ENCODE measurements at regions not wholly inside any gene's neighbourhood (a gene's known extent, or its start where the extent isn't known, plus 50 kb on each side); places are given as distances from the start of the nearest gene placed in this dataset.

DNA sequence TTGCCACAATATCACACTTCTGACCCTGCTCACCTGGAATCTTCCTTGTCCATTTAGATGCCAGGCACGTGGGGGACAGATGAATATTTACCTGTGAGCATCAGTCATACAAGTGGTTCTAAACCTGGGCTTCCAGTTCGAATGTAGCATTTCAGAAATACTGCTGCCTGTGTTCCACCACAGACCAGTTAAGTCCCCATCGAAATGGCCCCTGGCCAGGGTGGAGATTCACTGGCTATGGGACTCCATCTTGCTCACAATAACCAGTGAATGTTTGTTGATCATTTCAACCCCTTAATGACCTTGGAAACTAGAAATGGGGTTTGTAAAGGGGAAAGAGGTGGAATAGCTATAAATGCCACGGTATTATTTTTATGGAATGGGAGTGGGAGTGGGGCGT lies 73.8 kb downstream of the CLDN34 start:
- Mint-ChIP-seq H3K36me3 (ENCODE audit: low read depth) (no peaks in the 10 kb centered on the region), H3K9me3 (no peaks in the 10 kb centered on the region), H3K27ac (no peak overlapping the region), H3K27me3 (no peaks in the 10 kb centered on the region), H3K4me1 (ENCODE audit: low read depth) (peaks cover 9% of the 10 kb centered on the region), H3K4me3 (no peak overlapping the region)

DNA sequence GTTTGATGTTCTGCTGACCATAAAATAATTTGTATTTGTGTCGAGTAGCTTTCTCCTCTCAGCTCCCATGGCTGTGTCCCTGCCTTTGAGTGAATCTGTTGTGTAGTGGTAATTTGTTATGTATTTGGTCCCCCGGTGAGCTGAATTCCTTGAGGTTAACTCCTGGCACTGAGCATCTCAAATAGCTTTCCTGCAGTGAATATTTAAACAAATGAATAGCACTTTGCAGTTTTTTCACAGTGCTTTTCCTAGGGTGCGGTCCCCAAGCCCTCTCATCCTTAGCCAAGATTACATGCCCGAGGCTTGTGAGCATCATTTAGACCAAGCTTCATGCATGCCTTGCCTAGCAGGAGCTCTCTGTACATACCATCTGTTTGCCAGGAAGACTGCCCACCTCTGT lies 74.2 kb downstream of the CLDN34 start:
- Mint-ChIP-seq H3K4me3 (no peak overlapping the region), H3K4me1 (ENCODE audit: low read depth) (peaks cover 9% of the 10 kb centered on the region), H3K27me3 (no peaks in the 10 kb centered on the region), H3K27ac (no peak overlapping the region), H3K36me3 (ENCODE audit: low read depth) (no peaks in the 10 kb centered on the region), H3K9me3 (no peaks in the 10 kb centered on the region)

DNA sequence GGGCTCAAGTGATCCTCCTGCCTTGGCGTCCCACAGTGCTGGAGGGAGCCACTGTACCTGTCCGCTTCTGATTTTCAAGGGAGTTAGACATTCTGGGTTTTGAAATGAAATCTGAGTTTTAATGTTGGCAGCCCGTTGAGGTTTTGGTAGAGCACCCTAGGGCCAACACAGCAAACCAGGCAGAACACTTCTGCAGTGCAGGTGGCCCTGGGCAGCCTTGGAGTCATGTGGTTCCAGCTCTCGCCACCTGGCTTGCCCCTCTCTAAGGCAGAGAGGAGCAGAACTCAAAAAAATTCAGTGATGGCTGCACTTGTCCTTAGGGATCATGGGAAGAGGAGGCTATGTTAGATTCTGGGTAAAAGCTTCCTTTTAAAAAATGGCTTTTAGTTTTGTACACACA lies 74.9 kb downstream of the CLDN34 start:
- H3K27me3 Mint-ChIP-seq = no peaks in the 10 kb centered on the region
- no peaks in the 10 kb centered on the region for H3K36me3 Mint-ChIP-seq (ENCODE audit: low read depth)
- no peak overlapping the region for H3K27ac Mint-ChIP-seq
- H3K9me3 Mint-ChIP-seq = no peaks in the 10 kb centered on the region
- H3K4me1 Mint-ChIP-seq (ENCODE audit: low read depth) = peaks cover 9% of the 10 kb centered on the region
- no peak overlapping the region for H3K4me3 Mint-ChIP-seq

DNA sequence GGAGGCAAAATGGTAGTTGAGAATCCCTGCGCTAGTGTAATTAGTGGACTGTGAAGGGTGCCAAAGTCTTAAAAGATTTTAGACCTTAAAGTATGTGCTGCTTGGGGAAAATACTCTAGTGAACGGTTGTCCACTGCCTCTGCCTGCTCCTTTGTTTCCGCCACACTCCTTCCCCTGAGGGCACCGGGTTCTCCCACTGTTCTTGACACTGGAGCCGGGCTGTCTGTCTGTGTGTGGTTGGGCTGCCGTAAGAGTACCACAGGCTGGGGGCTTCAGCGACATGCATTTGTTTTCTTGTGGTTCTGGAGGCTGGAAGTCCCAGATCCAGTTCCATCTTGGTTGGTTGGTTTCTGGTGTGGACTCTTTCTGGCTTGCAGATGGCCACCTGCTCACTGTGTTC lies 76.2 kb downstream of the CLDN34 start:
- Mint-ChIP-seq H3K36me3 (ENCODE audit: low read depth) (no peaks in the 10 kb centered on the region), H3K9me3 (no peaks in the 10 kb centered on the region), H3K27ac (no peak overlapping the region), H3K4me3 (no peak overlapping the region), H3K4me1 (ENCODE audit: low read depth) (peaks cover 9% of the 10 kb centered on the region), H3K27me3 (no peaks in the 10 kb centered on the region)

DNA sequence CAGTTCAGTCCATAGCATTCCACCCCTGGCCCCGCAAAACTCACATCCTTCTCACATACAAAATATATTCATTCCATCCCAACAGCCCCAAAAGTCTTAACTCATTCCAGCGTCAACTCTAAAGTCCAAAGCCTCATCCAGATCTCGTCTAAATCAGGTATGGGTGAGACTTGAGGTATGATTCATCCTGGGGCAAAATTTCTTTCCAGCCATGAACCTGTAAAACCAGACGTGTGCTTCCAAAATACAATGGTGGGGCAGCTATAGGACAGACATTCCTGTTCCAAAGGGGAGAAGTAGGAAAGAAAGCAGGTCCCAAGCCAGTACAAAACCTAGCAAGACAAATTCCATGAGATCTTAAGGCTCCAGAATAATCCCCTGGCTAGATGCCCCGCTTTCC lies 76.9 kb downstream of the CLDN34 start:
- no peak overlapping the region for H3K4me3 Mint-ChIP-seq
- peaks cover 9% of the 10 kb centered on the region for H3K4me1 Mint-ChIP-seq (ENCODE audit: low read depth)
- no peak overlapping the region for H3K27ac Mint-ChIP-seq
- H3K27me3 Mint-ChIP-seq = no peaks in the 10 kb centered on the region
- no peaks in the 10 kb centered on the region for H3K36me3 Mint-ChIP-seq (ENCODE audit: low read depth)
- no peaks in the 10 kb centered on the region for H3K9me3 Mint-ChIP-seq

DNA sequence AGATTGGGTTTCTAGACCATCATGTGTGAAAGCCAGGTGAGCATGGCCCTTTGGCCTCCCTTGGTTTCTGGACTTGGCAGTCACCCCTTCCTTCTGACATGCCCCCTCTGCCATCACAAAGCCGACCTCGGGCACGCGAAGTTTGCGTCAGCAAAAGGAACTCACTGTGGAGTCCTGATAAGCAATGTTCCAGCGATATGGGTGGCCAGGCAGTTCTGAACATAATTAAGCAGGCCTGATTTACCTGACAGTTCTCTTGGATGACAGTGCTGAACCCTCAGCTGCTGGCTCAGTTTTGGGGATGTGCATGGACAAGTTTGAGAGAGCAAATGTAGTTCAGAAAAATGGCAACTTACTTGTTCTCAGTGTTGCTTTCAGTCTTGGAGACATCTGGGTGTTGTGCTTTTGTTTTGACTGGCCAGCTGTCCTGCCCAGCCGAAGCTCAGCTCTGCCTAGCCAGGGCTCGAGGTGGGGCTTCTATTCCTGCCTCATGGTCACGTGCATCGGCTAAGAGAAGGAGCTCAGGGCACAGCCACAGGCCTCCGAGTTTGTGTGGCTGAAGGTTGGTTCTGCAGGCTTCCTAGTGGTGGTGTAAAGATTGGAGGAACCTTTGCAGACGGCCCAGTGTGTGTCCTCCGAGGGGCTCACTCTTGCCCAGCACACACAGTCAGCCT lies 78.3 kb downstream of the CLDN34 start:
- H3K9me3 Mint-ChIP-seq = no peaks in the 10 kb centered on the region
- no peaks in the 10 kb centered on the region for H3K27me3 Mint-ChIP-seq
- no peaks in the 10 kb centered on the region for H3K4me1 Mint-ChIP-seq (ENCODE audit: low read depth)
- no peak overlapping the region for H3K4me3 Mint-ChIP-seq
- H3K36me3 Mint-ChIP-seq (ENCODE audit: low read depth) = no peaks in the 10 kb centered on the region
- no peak overlapping the region for H3K27ac Mint-ChIP-seq

DNA sequence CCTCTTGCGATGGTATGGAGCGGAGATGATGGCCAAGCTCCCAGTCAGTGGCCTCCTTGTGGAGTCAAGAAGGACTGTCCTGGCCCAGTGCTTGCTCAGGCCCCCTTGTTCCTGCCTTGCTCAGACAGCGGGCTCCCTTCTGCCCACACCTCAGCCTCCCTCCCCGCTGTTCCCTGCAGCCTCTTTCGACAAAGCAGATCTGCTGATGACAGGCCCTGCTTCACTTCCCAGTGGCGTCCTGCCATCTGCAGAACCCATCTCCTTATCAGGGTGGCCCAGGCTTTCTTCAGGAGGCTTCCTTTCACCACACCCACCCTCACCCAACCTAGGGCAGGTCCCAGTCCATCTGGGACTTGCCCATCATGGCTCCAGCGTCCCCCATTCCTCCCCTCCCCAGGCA lies 80.0 kb downstream of the CLDN34 start:
- no peaks in the 10 kb centered on the region for H3K9me3 Mint-ChIP-seq
- H3K27ac Mint-ChIP-seq = no peak overlapping the region
- H3K36me3 Mint-ChIP-seq (ENCODE audit: low read depth) = no peaks in the 10 kb centered on the region
- H3K4me3 Mint-ChIP-seq = no peak overlapping the region
- no peaks in the 10 kb centered on the region for H3K27me3 Mint-ChIP-seq
- peaks cover 7% of the 10 kb centered on the region for H3K4me1 Mint-ChIP-seq (ENCODE audit: low read depth)

DNA sequence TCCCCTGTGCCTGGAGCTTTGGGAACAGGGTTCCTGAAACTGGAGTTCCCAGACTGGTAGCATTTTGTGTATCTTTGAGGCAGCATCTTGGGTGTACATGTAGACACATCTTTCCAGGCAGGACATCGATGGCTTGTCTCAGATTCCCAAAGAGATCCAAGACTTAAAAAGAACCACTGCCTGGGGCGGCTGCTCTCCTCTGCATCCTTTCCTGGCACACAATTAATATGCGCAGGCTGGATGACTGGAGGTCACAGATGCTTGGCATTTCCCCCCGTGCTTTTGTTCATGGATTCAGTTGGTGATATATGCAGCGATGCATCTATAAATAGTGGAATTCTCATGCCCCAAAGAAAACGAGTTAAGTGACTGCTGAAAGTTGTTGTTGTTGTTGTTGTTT lies 80.5 kb downstream of the CLDN34 start:
- H3K36me3 Mint-ChIP-seq (ENCODE audit: low read depth) = no peaks in the 10 kb centered on the region
- H3K4me1 Mint-ChIP-seq (ENCODE audit: low read depth) = peaks cover 11% of the 10 kb centered on the region
- H3K9me3 Mint-ChIP-seq = no peaks in the 10 kb centered on the region
- no peaks in the 10 kb centered on the region for H3K27me3 Mint-ChIP-seq
- no peak overlapping the region for H3K27ac Mint-ChIP-seq
- no peak overlapping the region for H3K4me3 Mint-ChIP-seq

DNA sequence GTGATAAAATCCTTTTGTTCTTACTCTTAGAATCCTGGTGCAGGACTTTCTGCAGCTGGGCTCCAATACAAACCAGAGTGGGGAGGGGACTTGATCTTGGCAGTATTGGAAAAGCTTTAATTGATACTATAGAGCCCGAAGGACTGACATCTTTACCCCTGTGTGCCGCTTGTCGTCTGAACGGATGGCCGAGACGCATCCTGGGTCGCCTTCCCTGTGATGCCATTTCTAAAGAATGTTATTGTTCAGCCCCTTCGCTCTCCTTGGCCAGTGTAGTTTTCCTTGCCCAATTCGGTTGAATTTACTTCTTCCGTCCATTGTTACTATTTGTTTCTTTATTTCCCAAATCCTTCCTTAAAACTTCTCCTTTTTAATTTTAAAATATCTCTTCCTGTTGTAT lies 80.9 kb downstream of the CLDN34 start:
- Mint-ChIP-seq H3K4me1 (ENCODE audit: low read depth) (peaks cover 15% of the 10 kb centered on the region), H3K27me3 (no peaks in the 10 kb centered on the region), H3K9me3 (no peaks in the 10 kb centered on the region), H3K36me3 (ENCODE audit: low read depth) (no peaks in the 10 kb centered on the region), H3K4me3 (no peak overlapping the region), H3K27ac (no peak overlapping the region)

DNA sequence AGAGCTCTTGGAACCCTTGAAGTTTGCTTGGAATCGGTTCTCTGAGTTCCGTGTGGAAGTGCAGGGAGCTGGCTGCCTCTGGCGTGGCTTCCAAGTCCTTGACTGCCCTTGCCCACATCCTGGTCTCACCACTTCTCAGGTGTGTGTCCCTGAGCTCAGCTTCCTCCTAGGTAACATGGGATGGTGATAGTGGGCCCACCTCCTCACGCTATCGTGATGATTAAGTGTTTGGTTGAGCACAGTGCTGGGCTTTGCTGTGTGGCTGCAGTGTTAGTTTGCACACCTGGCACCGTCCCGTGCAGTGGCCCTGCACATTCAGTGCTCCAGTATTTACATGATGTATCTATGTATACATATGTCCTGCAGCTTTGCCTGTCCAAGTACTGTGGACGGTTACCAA lies 81.5 kb downstream of the CLDN34 start:
- Mint-ChIP-seq H3K9me3 (no peaks in the 10 kb centered on the region), H3K27me3 (no peaks in the 10 kb centered on the region), H3K4me1 (ENCODE audit: low read depth) (peaks cover 15% of the 10 kb centered on the region), H3K36me3 (ENCODE audit: low read depth) (no peaks in the 10 kb centered on the region), H3K4me3 (no peak overlapping the region), H3K27ac (no peak overlapping the region)

DNA sequence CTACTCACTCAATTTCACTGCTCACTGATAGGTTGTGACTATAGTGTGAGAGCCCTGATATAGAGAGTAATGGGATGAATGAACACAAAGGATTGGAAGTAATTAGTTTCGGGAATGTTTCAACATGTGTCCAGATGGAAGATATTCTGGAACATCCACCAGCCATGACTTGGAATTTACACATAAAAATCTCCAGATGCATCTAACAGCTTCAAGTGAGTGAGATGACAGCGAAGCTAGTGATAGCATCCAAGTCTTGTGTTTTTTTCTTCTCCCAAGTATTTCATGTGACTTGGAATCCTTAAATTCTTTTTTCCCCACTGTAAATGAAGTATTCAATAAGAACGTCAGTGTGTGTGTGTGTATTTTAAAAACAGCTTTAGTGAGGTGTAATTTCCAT lies 82.1 kb downstream of the CLDN34 start:
- peaks cover 15% of the 10 kb centered on the region for H3K4me1 Mint-ChIP-seq (ENCODE audit: low read depth)
- no peak overlapping the region for H3K4me3 Mint-ChIP-seq
- H3K36me3 Mint-ChIP-seq (ENCODE audit: low read depth) = no peaks in the 10 kb centered on the region
- no peak overlapping the region for H3K27ac Mint-ChIP-seq
- no peaks in the 10 kb centered on the region for H3K27me3 Mint-ChIP-seq
- H3K9me3 Mint-ChIP-seq = no peaks in the 10 kb centered on the region

DNA sequence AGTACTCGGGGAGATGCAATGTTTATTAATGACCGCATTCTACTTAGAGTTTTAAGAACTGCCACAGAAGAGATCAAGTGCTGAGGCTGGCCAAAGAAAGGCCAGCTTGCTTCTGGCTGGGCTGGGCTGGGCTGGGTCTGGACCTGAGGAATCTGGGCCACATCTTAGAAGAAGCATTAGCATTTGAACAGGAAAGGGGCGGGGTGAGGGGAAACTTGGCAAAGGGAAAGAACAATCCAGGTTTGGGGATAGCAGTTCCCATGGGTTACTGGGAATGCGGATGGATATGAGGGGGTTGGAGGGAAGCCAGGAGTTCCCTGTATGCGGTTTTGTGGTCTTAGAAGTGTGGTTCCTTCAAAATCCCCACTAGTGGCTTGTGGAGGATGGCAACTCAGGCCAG lies 83.3 kb downstream of the CLDN34 start:
- H3K27ac Mint-ChIP-seq = no peak overlapping the region
- no peaks in the 10 kb centered on the region for H3K9me3 Mint-ChIP-seq
- H3K27me3 Mint-ChIP-seq = no peaks in the 10 kb centered on the region
- H3K4me3 Mint-ChIP-seq = no peak overlapping the region
- H3K4me1 Mint-ChIP-seq (ENCODE audit: low read depth) = peaks cover 15% of the 10 kb centered on the region
- no peaks in the 10 kb centered on the region for H3K36me3 Mint-ChIP-seq (ENCODE audit: low read depth)

DNA sequence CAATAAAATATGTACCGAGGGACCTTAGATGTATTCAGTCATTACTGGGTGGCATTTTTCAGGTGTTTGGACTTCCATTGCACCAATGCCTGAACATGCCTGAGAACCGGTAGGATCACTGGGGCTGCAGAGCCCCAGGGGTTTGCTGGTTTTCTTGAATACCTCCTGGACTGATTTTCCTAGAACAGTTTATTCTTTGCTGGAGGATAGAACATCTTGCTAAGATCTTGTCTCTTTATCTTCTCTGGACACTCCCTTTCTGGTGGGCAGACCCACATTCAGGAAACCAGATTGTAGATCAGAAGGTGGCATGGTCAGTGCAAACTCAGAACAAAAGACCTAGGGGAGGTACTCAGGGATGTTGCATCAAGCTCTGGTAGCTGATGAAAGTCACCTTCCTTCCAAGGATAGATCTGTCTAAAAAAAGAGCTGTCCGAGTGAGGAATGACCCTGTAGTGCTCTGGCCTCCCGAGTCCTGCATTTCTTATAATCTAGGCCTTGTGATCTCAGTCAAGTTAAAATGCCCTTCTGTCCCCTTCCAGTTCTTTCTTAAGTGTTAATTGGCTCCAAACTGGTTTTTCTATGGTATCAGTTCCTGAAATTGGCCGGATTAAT lies 84.8 kb downstream of the CLDN34 start:
- H3K27ac Mint-ChIP-seq = no peak overlapping the region
- H3K4me1 Mint-ChIP-seq (ENCODE audit: low read depth) = peaks cover 15% of the 10 kb centered on the region
- H3K27me3 Mint-ChIP-seq = no peaks in the 10 kb centered on the region
- no peaks in the 10 kb centered on the region for H3K36me3 Mint-ChIP-seq (ENCODE audit: low read depth)
- no peaks in the 10 kb centered on the region for H3K9me3 Mint-ChIP-seq
- no peak overlapping the region for H3K4me3 Mint-ChIP-seq

DNA sequence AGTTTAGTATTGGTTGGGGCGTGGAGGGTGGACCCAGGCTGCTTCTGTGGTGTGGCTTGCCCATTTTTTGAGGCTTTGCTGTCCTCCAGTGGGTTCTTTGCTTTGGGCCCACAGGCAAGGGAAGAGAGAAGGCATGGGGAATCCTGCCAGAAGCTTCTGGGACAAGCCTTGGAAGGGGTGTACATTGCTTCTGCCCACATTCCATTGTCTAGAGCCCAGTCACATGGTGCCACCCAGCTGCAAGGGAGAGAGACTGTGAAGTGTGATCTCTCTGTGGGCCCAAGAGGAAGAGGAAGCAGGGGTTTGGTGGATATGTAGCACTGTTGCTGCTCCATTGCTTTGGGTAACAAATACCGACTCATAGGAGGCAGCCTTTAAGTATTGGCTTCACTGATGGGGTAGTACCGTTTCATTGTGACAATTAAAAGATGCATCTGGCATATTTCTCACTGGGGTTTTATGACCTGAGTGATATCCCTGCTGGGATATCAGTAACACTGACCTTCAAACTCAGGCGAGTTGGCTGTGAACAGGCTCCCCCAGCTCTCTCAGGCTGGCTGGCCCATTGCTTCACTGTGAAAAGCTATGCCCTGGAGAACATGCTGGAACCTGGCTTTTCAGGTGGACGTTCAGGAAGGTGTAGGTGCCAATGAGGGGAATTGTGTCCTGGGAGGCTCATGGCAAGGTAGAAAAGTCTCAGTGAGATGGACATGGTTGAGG lies 85.9 kb downstream of the CLDN34 start:
- Mint-ChIP-seq H3K9me3 (no peaks in the 10 kb centered on the region), H3K4me1 (ENCODE audit: low read depth) (peaks cover 15% of the 10 kb centered on the region), H3K4me3 (no peak overlapping the region), H3K36me3 (ENCODE audit: low read depth) (no peaks in the 10 kb centered on the region), H3K27ac (no peak overlapping the region), H3K27me3 (no peaks in the 10 kb centered on the region)

DNA sequence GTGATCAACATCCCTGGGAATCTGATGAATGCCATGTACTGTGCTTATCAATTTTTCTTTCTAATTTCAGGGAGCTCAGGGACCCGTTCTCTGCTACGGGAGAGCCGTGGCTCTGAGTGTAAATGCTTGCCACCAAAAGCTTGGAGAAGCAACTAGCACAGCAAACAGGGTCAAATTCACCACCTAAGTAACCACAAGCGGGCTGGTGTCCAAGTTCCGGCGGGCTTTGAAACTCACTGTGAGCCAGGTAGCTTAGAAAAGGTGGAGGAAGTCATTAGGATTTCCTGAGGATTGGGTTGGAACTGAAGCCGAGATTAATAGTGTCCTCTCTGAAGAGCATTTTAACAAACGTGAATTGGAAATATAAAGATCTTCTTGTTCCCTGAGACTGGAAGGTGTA lies 87.2 kb downstream of the CLDN34 start:
- no peak overlapping the region for H3K27ac Mint-ChIP-seq
- no peaks in the 10 kb centered on the region for H3K9me3 Mint-ChIP-seq
- H3K36me3 Mint-ChIP-seq (ENCODE audit: low read depth) = no peaks in the 10 kb centered on the region
- H3K27me3 Mint-ChIP-seq = no peaks in the 10 kb centered on the region
- peaks cover 15% of the 10 kb centered on the region for H3K4me1 Mint-ChIP-seq (ENCODE audit: low read depth)
- H3K4me3 Mint-ChIP-seq = no peak overlapping the region

DNA sequence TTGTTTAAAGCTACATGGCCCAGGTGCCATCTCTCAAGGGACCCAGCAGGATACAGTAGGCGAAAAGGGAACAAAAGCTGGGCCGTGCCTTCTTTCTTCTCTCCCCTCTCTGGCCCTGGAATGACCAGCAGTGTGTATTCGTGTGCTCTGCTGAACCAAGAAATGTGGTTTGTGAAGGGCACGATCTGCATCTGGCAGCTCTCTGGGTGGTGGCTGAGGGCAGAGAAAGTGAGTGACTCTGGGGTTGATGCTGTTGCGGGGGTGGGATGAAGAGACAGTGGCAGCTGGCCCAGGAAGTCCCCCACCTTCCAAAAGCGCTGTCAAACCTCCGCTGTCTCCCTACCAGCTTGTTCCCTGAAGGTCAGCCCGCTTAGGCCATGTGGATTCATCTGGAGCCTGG lies 88.3 kb downstream of the CLDN34 start:
- Mint-ChIP-seq H3K9me3 (no peaks in the 10 kb centered on the region), H3K4me3 (no peak overlapping the region)

More for the DNA sequence above, 88.3 kb downstream of the CLDN34 start:
- Mint-ChIP-seq H3K4me1 (ENCODE audit: low read depth) (peaks cover 15% of the 10 kb centered on the region), H3K27ac (no peak overlapping the region), H3K27me3 (no peaks in the 10 kb centered on the region), H3K36me3 (ENCODE audit: low read depth) (no peaks in the 10 kb centered on the region)

Measured in stimulated activated naive CD8-positive, alpha-beta T cell treated with anti-CD3 and anti-CD28 coated beads, Interleukin-15, Interleukin-2, amounts not matched to agents 100 ng/mL and 50 ng/mL, for 24 hours (primary cell).